Liver (tissue), 3 donors: ENCODE measurements at regions not wholly inside any gene's neighbourhood (a gene's known extent, or its start where the extent isn't known, plus 50 kb on each side); places are given as distances from the start of the nearest gene placed in this dataset.

Experiments used
- CTCF ChIP-seq: fragments of 150-350 bp; IDR thresholded peaks from 2 replicates; pipeline ENCODE4 v1.5.1; 2017; ENCODE audit warnings: improper control_type of control experiment, low read depth, low read length; ENCODE audit not compliant: missing input control
- EGR1 ChIP-seq, 2 donors: IDR thresholded peaks; 2 replicates each; pipeline ENCODE4 v1.6.1; 2016 to 2018; ENCODE audit warnings: antibody characterized with exemption in 2 of 2, low read depth in 2 of 2
- GABPA ChIP-seq, 2 donors: IDR thresholded peaks in 1 of 2; conservative IDR thresholded peaks in 1 of 2; 2 replicates each; pipeline ENCODE4 v1.6.1; 2016; ENCODE audit warnings: antibody characterized with exemption in 2 of 2, mild to moderate bottlenecking in 1 of 2, moderate library complexity in 1 of 2
- HNF4G ChIP-seq: IDR thresholded peaks from 2 replicates; pipeline ENCODE4 v1.6.1; 2016; ENCODE audit warnings: antibody characterized with exemption
- JUND ChIP-seq, 2 donors: IDR thresholded peaks; 2 replicates each; pipeline ENCODE4 v1.6.1; 2016; ENCODE audit warnings: antibody characterized with exemption in 2 of 2
- MAX ChIP-seq: IDR thresholded peaks from 2 replicates; pipeline ENCODE4 v1.6.1; 2016; ENCODE audit warnings: antibody characterized with exemption
- RAD21 ChIP-seq, 2 donors: IDR thresholded peaks; 2 replicates each; pipeline ENCODE4 v1.6.1; 2016; ENCODE audit warnings: antibody characterized with exemption in 2 of 2, mild to moderate bottlenecking in 2 of 2
- REST ChIP-seq: IDR thresholded peaks from 2 replicates; pipeline ENCODE4 v1.6.1; 2016; ENCODE audit warnings: antibody characterized with exemption, mild to moderate bottlenecking
- RXRA ChIP-seq, 2 donors: IDR thresholded peaks; 2 replicates each; pipeline ENCODE4 v1.6.1; 2017 to 2018; ENCODE audit warnings: antibody characterized with exemption in 2 of 2, mild to moderate bottlenecking in 1 of 2
- SP1 ChIP-seq: IDR thresholded peaks from 2 replicates; pipeline ENCODE4 v1.6.1; 2018; ENCODE audit warnings: antibody characterized with exemption, mild to moderate bottlenecking
- TAF1 ChIP-seq: conservative IDR thresholded peaks from 2 replicates; pipeline ENCODE4 v1.6.1; 2016; ENCODE audit warnings: antibody characterized with exemption, mild to moderate bottlenecking
- YY1 ChIP-seq: IDR thresholded peaks from 2 replicates; pipeline ENCODE4 v1.6.1; 2016; ENCODE audit warnings: antibody characterized with exemption, mild to moderate bottlenecking
- TF ChIP-seq, protein P1 (sequence below): IDR thresholded peaks from 2 replicates; pipeline ENCODE4 v1.6.1; 2016; ENCODE audit warnings: antibody characterized with exemption
- donor health status: healthy.
- donor health status: healthy.

- TF ChIP-seq RXRA (IDR thresholded peaks at IDR 0.05) (no peak), CTCF (no peak), RAD21 (IDR thresholded peaks at IDR 0.05) (no peak), REST (no peak), GABPA (IDR thresholded peaks at IDR 0.05 in 1 of 2, conservative IDR thresholded peaks at IDR 0.05 in 1 of 2) (no peak), MAX (no peak), TAF1 (no peak), JUND (IDR thresholded peaks at IDR 0.05) (no peak), HNF4G (no peak), SP1 (no peak), YY1 (no peak), EGR1 (IDR thresholded peaks at IDR 0.05; ENCODE audit: low read depth in 2 of 2) (no peak)
- TF ChIP-seq, protein P1, sequence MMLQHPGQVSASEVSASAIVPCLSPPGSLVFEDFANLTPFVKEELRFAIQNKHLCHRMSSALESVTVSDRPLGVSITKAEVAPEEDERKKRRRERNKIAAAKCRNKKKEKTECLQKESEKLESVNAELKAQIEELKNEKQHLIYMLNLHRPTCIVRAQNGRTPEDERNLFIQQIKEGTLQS = no peak
Observed at GRCh38 chr5:173483160-173483559, 133.3 kb downstream of the BOD1 start.
